ENCODE measurements at regions not wholly inside any gene's neighbourhood (a gene's known extent, or its start where the extent isn't known, plus 50 kb on each side); places are given as distances from the start of the nearest gene placed in this dataset.
A peak's percentile ranks its signal among the peaks of the same experiment; 100 is the strongest.

- 92 to 93% methylated on average over 5 of the region's 5 CpGs for WGBS, 2 donors
- Histone ChIP-seq H3K4me3 (replicated peaks in 1 of 3) (no peak overlapping the region), H3K36me3 (no peaks in the 10 kb centered on the region), H3K9me3 (no peaks in the 10 kb centered on the region), H3K4me1 (peaks cover 7 to 10% of the 10 kb centered on the region in 2 donors), H3K27me3 (no peaks in the 10 kb centered on the region), H3K27ac (no peak overlapping the region)
- DNase-seq, result no peak
- intact Hi-C loops (cut with DNase I), result no loop called here
- TF ChIP-seq CTCF (IDR thresholded peaks at IDR 0.05) (no peak), POLR2A (IDR thresholded peaks at IDR 0.05) (no peak)
Observed at GRCh38 chr6:4584801-4585200, 191.4 kb upstream of the CDYL start.

GRCh38 chr6:4582506-4583417 lies 193.4 kb upstream of the CDYL start:
- TF ChIP-seq CTCF (IDR thresholded peaks at IDR 0.05) (no peak), POLR2A (IDR thresholded peaks at IDR 0.05) (no peak)
- no peaks in the 10 kb centered on the region for H3K36me3 ChIP-seq
- H3K27me3 ChIP-seq, result no peaks in the 10 kb centered on the region
- H3K4me3 ChIP-seq (replicated peaks in 1 of 3), result no peak overlapping the region
- no peak for DNase-seq
- intact Hi-C loops (cut with DNase I), result no loop called here
- H3K9me3 ChIP-seq, result no peaks in the 10 kb centered on the region
- peaks cover 7 to 10% of the 10 kb centered on the region in 2 donors for H3K4me1 ChIP-seq
- peak overlapping the region in 1 of 3 donors; percentile 44 for H3K27ac ChIP-seq
- 90 to 92% methylated on average over 8 of the region's 8 CpGs for WGBS, 2 donors

GRCh38 chr6:4581468-4582385 lies 194.5 kb upstream of the CDYL start:
- Histone ChIP-seq H3K9me3 (no peaks in the 10 kb centered on the region), H3K4me1 (peaks cover 7 to 10% of the 10 kb centered on the region in 2 donors), H3K27me3 (no peaks in the 10 kb centered on the region), H3K36me3 (no peaks in the 10 kb centered on the region), H3K4me3 (replicated peaks in 1 of 3) (no peak overlapping the region), H3K27ac (peak overlapping the region in 1 of 3 donors; percentile 44)
- TF ChIP-seq POLR2A (IDR thresholded peaks at IDR 0.05), result no peak
- DNase-seq, result peak in 1 of 2 donors; percentile 48
- intact Hi-C loops (cut with DNase I), result no loop called here
- 54 to 56% methylated on average over 6 of the region's 6 CpGs for WGBS, 2 donors

GRCh38 chr6:4580361-4580760 lies 195.8 kb upstream of the CDYL start:
- no peak overlapping the region for H3K27ac ChIP-seq
- DNase-seq, result no peak
- no peak overlapping the region for H3K4me3 ChIP-seq (replicated peaks in 1 of 3)
- H3K27me3 ChIP-seq, result no peaks in the 10 kb centered on the region
- H3K4me1 ChIP-seq, result peaks cover 6 to 7% of the 10 kb centered on the region in 2 donors
- TF ChIP-seq CTCF (IDR thresholded peaks at IDR 0.05), result no peak
- intact Hi-C loops (cut with DNase I), result no loop called here
- no peaks in the 10 kb centered on the region for H3K36me3 ChIP-seq
- WGBS, 2 donors, result 68 to 71% methylated on average over 1 of the region's 1 CpG
- no peaks in the 10 kb centered on the region for H3K9me3 ChIP-seq

GRCh38 chr6:4577406-4577805 lies 198.8 kb upstream of the CDYL start:
- WGBS, 2 donors, result 11% methylated on average over 2 of the region's 2 CpGs
- Histone ChIP-seq H3K4me1 (peaks cover 3 to 7% of the 10 kb centered on the region in 2 donors), H3K4me3 (replicated peaks in 1 of 3) (no peak overlapping the region), H3K36me3 (no peaks in the 10 kb centered on the region), H3K27me3 (no peaks in the 10 kb centered on the region), H3K9me3 (no peaks in the 10 kb centered on the region), H3K27ac (no peak overlapping the region)
- TF ChIP-seq CTCF (IDR thresholded peaks at IDR 0.05) (no peak), POLR2A (IDR thresholded peaks at IDR 0.05) (no peak)
- intact Hi-C loops (cut with DNase I), result no loop called here
- DNase-seq, result no peak
